Tibial nerve (tissue), 3 donors: ENCODE measurements at regions not wholly inside any gene's neighbourhood (a gene's known extent, or its start where the extent isn't known, plus 50 kb on each side); places are given as distances from the start of the nearest gene placed in this dataset.

Experiments
- POLR2A ChIP-seq, 2 donors: fragments of 450-650 bp; IDR thresholded peaks; one replicate each; pipeline ENCODE4 v1.6.1; 2017; ENCODE audit warnings: antibody characterized with exemption in 2 of 2, mild to moderate bottlenecking in 2 of 2, moderate library complexity in 2 of 2
- TF ChIP-seq, protein P1 (sequence below), 5 experiments: fragments of 200-600 bp in 3 of 5; fragments of 450-650 bp in 2 of 5; sonication (generic) in 3 of 5; IDR thresholded peaks; one replicate each; pipeline ENCODE4 v1.5.1; 2016 to 2019; ENCODE audit warnings: antibody characterized with exemption in 5 of 5, mild to moderate bottlenecking in 3 of 5, moderate library complexity in 2 of 5

DNA sequence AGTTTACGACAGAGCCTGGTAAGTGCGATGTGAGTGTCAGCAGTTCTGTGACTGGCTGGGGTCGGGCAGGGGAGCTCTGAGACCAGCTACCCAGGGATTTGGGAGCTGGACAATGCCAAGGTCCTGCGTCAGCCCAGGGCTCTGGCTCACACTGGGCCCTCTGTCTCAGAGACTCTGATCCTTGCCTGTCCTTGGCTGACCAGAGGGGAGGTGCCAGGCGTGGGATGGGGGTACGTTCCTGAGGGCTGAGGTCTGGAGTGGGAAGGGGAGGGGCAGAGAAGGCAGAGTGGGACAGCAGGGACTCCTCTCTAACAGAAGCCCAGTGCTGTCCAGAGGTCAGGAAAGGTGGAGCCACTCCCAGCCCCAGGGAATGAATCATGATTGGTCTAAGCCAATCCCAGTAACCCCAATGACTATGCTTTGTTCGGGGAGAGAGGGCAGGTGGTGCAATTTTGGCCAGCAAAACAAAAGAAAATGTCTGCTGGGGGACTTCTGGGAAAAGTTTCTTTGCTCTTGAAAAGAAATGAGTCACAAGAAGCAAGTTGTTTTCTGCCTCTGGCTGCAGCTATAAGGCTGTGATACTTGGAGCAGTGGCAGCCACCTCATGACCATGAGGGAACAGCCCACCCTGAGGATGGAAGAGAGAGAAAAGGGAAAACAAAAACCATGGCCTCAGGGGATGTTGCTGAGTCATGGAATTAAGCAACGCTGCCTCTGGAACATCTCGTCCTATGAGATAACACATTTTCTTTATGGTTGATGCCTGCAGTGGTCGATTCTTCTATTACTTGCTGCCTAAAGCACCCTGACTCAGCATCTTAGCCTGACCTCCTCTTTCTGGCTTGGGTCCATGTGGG, 108.3 kb downstream of the CHST1 start:
- TF ChIP-seq, protein P1, sequence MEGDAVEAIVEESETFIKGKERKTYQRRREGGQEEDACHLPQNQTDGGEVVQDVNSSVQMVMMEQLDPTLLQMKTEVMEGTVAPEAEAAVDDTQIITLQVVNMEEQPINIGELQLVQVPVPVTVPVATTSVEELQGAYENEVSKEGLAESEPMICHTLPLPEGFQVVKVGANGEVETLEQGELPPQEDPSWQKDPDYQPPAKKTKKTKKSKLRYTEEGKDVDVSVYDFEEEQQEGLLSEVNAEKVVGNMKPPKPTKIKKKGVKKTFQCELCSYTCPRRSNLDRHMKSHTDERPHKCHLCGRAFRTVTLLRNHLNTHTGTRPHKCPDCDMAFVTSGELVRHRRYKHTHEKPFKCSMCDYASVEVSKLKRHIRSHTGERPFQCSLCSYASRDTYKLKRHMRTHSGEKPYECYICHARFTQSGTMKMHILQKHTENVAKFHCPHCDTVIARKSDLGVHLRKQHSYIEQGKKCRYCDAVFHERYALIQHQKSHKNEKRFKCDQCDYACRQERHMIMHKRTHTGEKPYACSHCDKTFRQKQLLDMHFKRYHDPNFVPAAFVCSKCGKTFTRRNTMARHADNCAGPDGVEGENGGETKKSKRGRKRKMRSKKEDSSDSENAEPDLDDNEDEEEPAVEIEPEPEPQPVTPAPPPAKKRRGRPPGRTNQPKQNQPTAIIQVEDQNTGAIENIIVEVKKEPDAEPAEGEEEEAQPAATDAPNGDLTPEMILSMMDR (IDR thresholded peaks at IDR 0.05): no peak
- TF ChIP-seq POLR2A (IDR thresholded peaks at IDR 0.05): no peak
